Coronary artery (tissue), 2 donors: ENCODE measurements at regions not wholly inside any gene's neighbourhood (a gene's known extent, or its start where the extent isn't known, plus 50 kb on each side); places are given as distances from the start of the nearest gene placed in this dataset.

Experiments
- DNase-seq: peaks from one replicate; pipeline ENCODE4 v3.0.0-alpha.2; 2017; ENCODE audit warnings: low spot score
- H3K27ac ChIP-seq, 2 donors: fragments of 200-600 bp; sonication (generic); one replicate each; pipeline ENCODE4 v1.5.1; 2016 to 2019
- H3K4me3 ChIP-seq: fragments of 200-600 bp; sonication (generic); 2 replicates; pipeline ENCODE4 v1.5.1; 2016; ENCODE audit warnings: mild to moderate bottlenecking, moderate library complexity
- CTCF ChIP-seq: fragments of 200-600 bp; sonication (generic); IDR thresholded peaks from one replicate; pipeline ENCODE4 v1.5.1; 2019; ENCODE audit warnings: antibody characterized with exemption

GRCh38 chr2:187143537-187143936 lies 294.6 kb upstream of the ZSWIM2 start:
- H3K4me3 ChIP-seq, result no peak overlapping the region

GRCh38 chr2:187139469-187139868 lies 290.5 kb upstream of the ZSWIM2 start:
- DNase-seq, result no peak
- Histone ChIP-seq H3K4me3 (no peak overlapping the region), H3K27ac (no peak overlapping the region)
- no peak for TF ChIP-seq CTCF

More at GRCh38 chr2:187143537-187143936, 294.6 kb upstream of the ZSWIM2 start:
- H3K27ac ChIP-seq, result no peak overlapping the region
- TF ChIP-seq CTCF, result no peak
- no peak for DNase-seq

GRCh38 chr2:187138265-187138664 lies 289.3 kb upstream of the ZSWIM2 start:
- H3K27ac ChIP-seq, result no peak overlapping the region
- TF ChIP-seq CTCF, result no peak
- H3K4me3 ChIP-seq, result no peak overlapping the region
- no peak for DNase-seq

GRCh38 chr2:187136646-187137045 lies 287.7 kb upstream of the ZSWIM2 start:
- no peak overlapping the region for H3K27ac ChIP-seq
- TF ChIP-seq CTCF, result no peak
- H3K4me3 ChIP-seq, result no peak overlapping the region
- DNase-seq, result no peak

- Histone ChIP-seq H3K4me3 (no peak overlapping the region), H3K27ac (no peak overlapping the region)
- TF ChIP-seq CTCF, result no peak
- DNase-seq, result no peak
Observed at GRCh38 chr2:187134306-187134705, 285.3 kb upstream of the ZSWIM2 start.

GRCh38 chr2:187129868-187130267 lies 280.9 kb upstream of the ZSWIM2 start:
- no peak overlapping the region for H3K4me3 ChIP-seq
- TF ChIP-seq CTCF, result no peak
- no peak overlapping the region for H3K27ac ChIP-seq
- no peak for DNase-seq

- DNase-seq, result no peak
- no peak for TF ChIP-seq CTCF
- Histone ChIP-seq H3K4me3 (no peak overlapping the region), H3K27ac (no peak overlapping the region)
Observed at GRCh38 chr2:187129306-187129705, 280.3 kb upstream of the ZSWIM2 start.
